Panc1 (cell line): ENCODE measurements at regions not wholly inside any gene's neighbourhood (a gene's known extent, or its start where the extent isn't known, plus 50 kb on each side); places are given as distances from the start of the nearest gene placed in this dataset.

Experiments
- ATAC-seq: fragments of 200-7000 bp; cut with Tn5 transposase; 2 replicates; pipeline ENCODE4 v1.9.1; 2020; ENCODE audit warnings: mild to moderate bottlenecking, moderate library complexity
- BruUV-seq: library from RNA; stranded (reverse); fragments of 400-500 nt; replicated peaks from 2 replicates; lab custom pipeline; 2021; lab: Mats Ljungman, UMichigan
- CTCF ChIA-PET: fragments of 300-600 bp; sonication (Branson Sonifier 250); formaldehyde crosslinking; loops from one replicate; lab custom pipeline; 2022; ENCODE audit warnings: antibody characterized with exemption; lab: Charles Lee
- POLR2A ChIA-PET: fragments of 300-600 bp; sonication (Branson Sonifier 250); formaldehyde crosslinking; loops from one replicate; lab custom pipeline; 2022; ENCODE audit warnings: antibody characterized with exemption; lab: Charles Lee
- DNase-seq: peaks from one replicate; pipeline ENCODE4 v3.0.0-alpha.2; 2010; ENCODE audit warnings: low read depth, low spot score
- H3K27ac ChIP-seq: 2 replicates; pipeline ENCODE4 v1.5.1; 2011; ENCODE audit warnings: mild to moderate bottlenecking, low read length, inconsistent platforms
- H3K27me3 ChIP-seq: fragments of 200-500 bp; sonication (Bioruptor generic); 2 replicates; pipeline ENCODE4 v1.6.0; 2014; ENCODE audit warnings: low read length, inconsistent platforms; ENCODE audit not compliant: control insufficient read depth, insufficient read depth
- H3K36me3 ChIP-seq: fragments of 200-500 bp; sonication (Bioruptor generic); 2 replicates; pipeline ENCODE4 v1.5.1; 2014; ENCODE audit warnings: inconsistent platforms, mild to moderate bottlenecking, low read length, moderate library complexity; ENCODE audit not compliant: control insufficient read depth, insufficient read depth
- H3K4me1 ChIP-seq: 2 replicates; pipeline ENCODE4 v1.5.1; 2011; ENCODE audit warnings: inconsistent platforms, mild to moderate bottlenecking, low read length, moderate library complexity; ENCODE audit not compliant: control insufficient read depth, insufficient read depth
- H3K4me3 ChIP-seq, 2 experiments: 2 replicates each; pipeline ENCODE4 v1.5.1; 2011 to 2012; ENCODE audit warnings: low read depth in 2 of 2, low read length in 2 of 2, mild to moderate bottlenecking in 2 of 2, inconsistent platforms in 1 of 2, moderate library complexity in 1 of 2
- H3K9me3 ChIP-seq: fragments of 200-500 bp; sonication (Bioruptor generic); 2 replicates; pipeline ENCODE4 v1.5.1; 2014; ENCODE audit warnings: low read depth, mild to moderate bottlenecking, inconsistent platforms, low read length, moderate library complexity; ENCODE audit not compliant: control insufficient read depth, insufficient read depth
- POLR2AphosphoS5 ChIP-seq: IDR thresholded peaks from 2 replicates; pipeline ENCODE4 v1.6.1; 2012; ENCODE audit warnings: mild to moderate bottlenecking, low read depth, low read length, moderate library complexity
- SIN3A ChIP-seq: IDR thresholded peaks from 2 replicates; pipeline ENCODE4 v1.6.1; 2012; ENCODE audit warnings: low read depth, mild to moderate bottlenecking, low read length, moderate library complexity, borderline replicate concordance; ENCODE audit not compliant: insufficient read depth
- TCF7L2 ChIP-seq: IDR thresholded peaks from 2 replicates; pipeline ENCODE4 v1.6.1; 2011; ENCODE audit warnings: mild to moderate bottlenecking, low read depth, low read length, inconsistent platforms
- in situ Hi-C: cut with HindIII; loops from 2 replicates; pipeline ENCODE4 v1.10.0; 2016; ENCODE audit warnings: low sequenced_read_pairs, low pct_unique_long_range_greater_than_20kb
- intact Hi-C: fragments of 100-400 bp; cut with micrococcal nuclease; formaldehyde crosslinking; loops from one replicate; pipeline ENCODE4 v1.10.0; 2022; ENCODE audit not compliant: unreplicated experiment
- TF ChIP-seq, protein P1 (sequence below): fragments of 450-650 bp; IDR thresholded peaks from 2 replicates; pipeline ENCODE4 v1.5.1; 2017; ENCODE audit warnings: mild to moderate bottlenecking
- TF ChIP-seq, protein P2 (sequence below), 2 experiments: IDR thresholded peaks; 2 replicates each; pipeline ENCODE4 v1.6.1; 2011 to 2012; ENCODE audit warnings: low read depth in 2 of 2, control low read depth in 1 of 2, low read length in 1 of 2, mild to moderate bottlenecking in 1 of 2, moderate library complexity in 1 of 2; ENCODE audit not compliant: insufficient read depth in 1 of 2

DNA sequence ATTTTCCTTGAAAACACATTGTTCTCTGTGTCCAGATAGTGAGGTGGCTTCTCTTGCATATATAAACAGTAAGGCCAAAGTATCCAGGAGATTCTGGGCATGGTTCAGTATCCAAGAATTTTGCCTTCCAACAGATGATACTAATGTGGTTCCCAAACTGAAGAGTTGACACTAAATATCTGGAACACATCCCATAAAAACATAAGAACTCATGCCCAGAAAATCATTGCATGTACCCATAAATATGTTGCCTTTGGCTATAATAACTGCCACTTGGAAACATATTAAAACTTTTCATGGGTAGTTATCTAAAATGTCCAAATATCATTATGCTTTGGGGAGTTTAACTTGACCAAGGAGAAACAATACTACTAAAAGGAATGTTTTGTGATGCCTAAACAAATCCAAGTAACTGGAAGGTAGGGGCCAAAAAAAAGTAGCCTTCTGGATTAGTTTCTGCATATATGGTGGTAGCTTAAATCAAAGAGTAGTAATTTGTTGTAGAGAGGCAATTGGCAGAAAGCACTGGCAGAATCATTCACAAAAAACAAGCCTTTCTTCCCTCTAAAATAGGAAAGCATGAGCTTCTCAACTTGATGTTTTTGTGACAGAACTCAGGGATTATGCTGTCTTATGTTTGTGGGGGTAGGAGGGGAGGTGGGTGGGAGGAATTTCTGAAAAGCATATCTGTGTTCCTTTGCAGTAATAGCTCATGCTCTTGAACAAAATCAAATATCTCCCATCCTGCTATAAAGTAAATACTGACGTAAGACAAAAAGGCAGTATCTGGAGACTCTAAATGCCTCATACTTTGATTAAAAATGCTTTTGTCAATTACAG, 753.9 kb downstream of the TUSC7 start:
- no peak for ATAC-seq

DNA sequence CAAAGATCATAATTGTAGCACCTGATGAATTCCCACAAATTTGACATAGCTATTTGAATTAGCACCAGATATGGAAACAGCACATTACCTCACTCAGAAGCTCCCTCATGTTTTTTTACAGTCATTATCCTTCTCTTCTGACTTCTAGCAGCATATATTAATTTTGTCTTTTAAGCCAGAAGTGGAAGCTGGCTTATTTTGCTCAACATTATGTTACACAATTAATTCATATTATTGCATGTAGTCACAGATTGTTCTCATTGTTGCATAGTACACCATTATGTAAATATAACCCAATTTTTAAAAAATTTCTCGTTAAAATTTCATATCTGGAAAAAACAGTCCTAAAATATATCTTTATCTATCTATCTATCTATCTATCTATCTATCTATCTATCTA, 762.3 kb downstream of the TUSC7 start:
- TF ChIP-seq, protein P1, sequence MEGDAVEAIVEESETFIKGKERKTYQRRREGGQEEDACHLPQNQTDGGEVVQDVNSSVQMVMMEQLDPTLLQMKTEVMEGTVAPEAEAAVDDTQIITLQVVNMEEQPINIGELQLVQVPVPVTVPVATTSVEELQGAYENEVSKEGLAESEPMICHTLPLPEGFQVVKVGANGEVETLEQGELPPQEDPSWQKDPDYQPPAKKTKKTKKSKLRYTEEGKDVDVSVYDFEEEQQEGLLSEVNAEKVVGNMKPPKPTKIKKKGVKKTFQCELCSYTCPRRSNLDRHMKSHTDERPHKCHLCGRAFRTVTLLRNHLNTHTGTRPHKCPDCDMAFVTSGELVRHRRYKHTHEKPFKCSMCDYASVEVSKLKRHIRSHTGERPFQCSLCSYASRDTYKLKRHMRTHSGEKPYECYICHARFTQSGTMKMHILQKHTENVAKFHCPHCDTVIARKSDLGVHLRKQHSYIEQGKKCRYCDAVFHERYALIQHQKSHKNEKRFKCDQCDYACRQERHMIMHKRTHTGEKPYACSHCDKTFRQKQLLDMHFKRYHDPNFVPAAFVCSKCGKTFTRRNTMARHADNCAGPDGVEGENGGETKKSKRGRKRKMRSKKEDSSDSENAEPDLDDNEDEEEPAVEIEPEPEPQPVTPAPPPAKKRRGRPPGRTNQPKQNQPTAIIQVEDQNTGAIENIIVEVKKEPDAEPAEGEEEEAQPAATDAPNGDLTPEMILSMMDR = no peak
- BruUV-seq = no TSS peak
- Histone ChIP-seq H3K9me3 (peaks cover 8% of the 10 kb centered on the region), H3K27ac (no peak overlapping the region), H3K36me3 (no peaks in the 10 kb centered on the region), H3K4me1 (no peaks in the 10 kb centered on the region), H3K27me3 (no peaks in the 10 kb centered on the region), H3K4me3 (no peak overlapping the region)
- CTCF ChIA-PET = no interaction called here
- in situ Hi-C loops = no loop called here
- intact Hi-C loops = no loop called here
- ATAC-seq = no peak
- DNase-seq = no peak
- POLR2A ChIA-PET = interaction anchor here (0.6 kb wide), 1 partner anchor 680 kb away, joined by 3 read pairs; no protein-coding TSS in a partner anchor

More for the DNA sequence above, 753.9 kb downstream of the TUSC7 start:
- TF ChIP-seq, protein P1 = no peak
- TF ChIP-seq, protein P2, sequence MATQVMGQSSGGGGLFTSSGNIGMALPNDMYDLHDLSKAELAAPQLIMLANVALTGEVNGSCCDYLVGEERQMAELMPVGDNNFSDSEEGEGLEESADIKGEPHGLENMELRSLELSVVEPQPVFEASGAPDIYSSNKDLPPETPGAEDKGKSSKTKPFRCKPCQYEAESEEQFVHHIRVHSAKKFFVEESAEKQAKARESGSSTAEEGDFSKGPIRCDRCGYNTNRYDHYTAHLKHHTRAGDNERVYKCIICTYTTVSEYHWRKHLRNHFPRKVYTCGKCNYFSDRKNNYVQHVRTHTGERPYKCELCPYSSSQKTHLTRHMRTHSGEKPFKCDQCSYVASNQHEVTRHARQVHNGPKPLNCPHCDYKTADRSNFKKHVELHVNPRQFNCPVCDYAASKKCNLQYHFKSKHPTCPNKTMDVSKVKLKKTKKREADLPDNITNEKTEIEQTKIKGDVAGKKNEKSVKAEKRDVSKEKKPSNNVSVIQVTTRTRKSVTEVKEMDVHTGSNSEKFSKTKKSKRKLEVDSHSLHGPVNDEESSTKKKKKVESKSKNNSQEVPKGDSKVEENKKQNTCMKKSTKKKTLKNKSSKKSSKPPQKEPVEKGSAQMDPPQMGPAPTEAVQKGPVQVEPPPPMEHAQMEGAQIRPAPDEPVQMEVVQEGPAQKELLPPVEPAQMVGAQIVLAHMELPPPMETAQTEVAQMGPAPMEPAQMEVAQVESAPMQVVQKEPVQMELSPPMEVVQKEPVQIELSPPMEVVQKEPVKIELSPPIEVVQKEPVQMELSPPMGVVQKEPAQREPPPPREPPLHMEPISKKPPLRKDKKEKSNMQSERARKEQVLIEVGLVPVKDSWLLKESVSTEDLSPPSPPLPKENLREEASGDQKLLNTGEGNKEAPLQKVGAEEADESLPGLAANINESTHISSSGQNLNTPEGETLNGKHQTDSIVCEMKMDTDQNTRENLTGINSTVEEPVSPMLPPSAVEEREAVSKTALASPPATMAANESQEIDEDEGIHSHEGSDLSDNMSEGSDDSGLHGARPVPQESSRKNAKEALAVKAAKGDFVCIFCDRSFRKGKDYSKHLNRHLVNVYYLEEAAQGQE (IDR thresholded peaks at IDR 0.05; ENCODE audit: insufficient read depth in 1 of 2, low read depth in 2 of 2, low read length in 1 of 2) = no peak
- TF ChIP-seq TCF7L2 (no peak), SIN3A (no peak), POLR2AphosphoS5 (no peak)
- Histone ChIP-seq H3K27ac (no peak overlapping the region), H3K9me3 (no peaks in the 10 kb centered on the region), H3K36me3 (no peaks in the 10 kb centered on the region), H3K4me1 (no peaks in the 10 kb centered on the region), H3K4me3 (no peak overlapping the region), H3K27me3 (no peaks in the 10 kb centered on the region)
- CTCF ChIA-PET = no interaction called here
- in situ Hi-C loops = no loop called here
- intact Hi-C loops = no loop called here
- DNase-seq = no peak
- POLR2A ChIA-PET = no interaction called here
- no TSS peak for BruUV-seq
